GM12872 (cell line): ENCODE measurements at regions not wholly inside any gene's neighbourhood (a gene's known extent, or its start where the extent isn't known, plus 50 kb on each side); places are given as distances from the start of the nearest gene placed in this dataset.

Source experiments
- CTCF ChIP-seq: IDR thresholded peaks from 3 replicates; pipeline ENCODE4 v1.5.1; 2011; ENCODE audit warnings: low read depth, mild to moderate bottlenecking, low read length, moderate library complexity; ENCODE audit not compliant: insufficient read depth

- no peak for TF ChIP-seq CTCF
Measured at GRCh38 chr2:60400462-60401246, 152.8 kb downstream of the BCL11A start.

- TF ChIP-seq CTCF: no peak
Measured at GRCh38 chr2:60394463-60394862, 159.0 kb downstream of the BCL11A start.

- no peak for TF ChIP-seq CTCF
Measured at GRCh38 chr2:60391649-60392375, 161.6 kb downstream of the BCL11A start.

- no peak for TF ChIP-seq CTCF
Measured at GRCh38 chr2:60391230-60391629, 162.2 kb downstream of the BCL11A start.

GRCh38 chr2:60386436-60386835 lies 167.0 kb downstream of the BCL11A start:
- no peak for TF ChIP-seq CTCF

- TF ChIP-seq CTCF: no peak
Measured at GRCh38 chr2:60385648-60386047, 167.8 kb downstream of the BCL11A start.

GRCh38 chr2:60383401-60384143 lies 169.9 kb downstream of the BCL11A start:
- TF ChIP-seq CTCF: no peak
